AG04450 (cell line): ENCODE measurements at regions not wholly inside any gene's neighbourhood (a gene's known extent, or its start where the extent isn't known, plus 50 kb on each side); places are given as distances from the start of the nearest gene placed in this dataset.

Source experiments
- CTCF ChIA-PET: fragments of 300-600, 350-600 bp; formaldehyde crosslinking; extraction: SDS; loops from one replicate; lab custom pipeline; 2022; ENCODE audit warnings: antibody characterized with exemption, inconsistent platforms; lab: Charles Lee
- POLR2A ChIA-PET: fragments of 350-600 bp; formaldehyde crosslinking; extraction: SDS; loops from one replicate; lab custom pipeline; 2021; ENCODE audit warnings: antibody characterized with exemption, inconsistent platforms; lab: Yijun Ruan, JAX
- DNase-seq: peaks from one replicate; pipeline ENCODE4 v3.0.0-alpha.2; 2011; ENCODE audit warnings: low read depth, low spot score
- H3K27ac ChIP-seq: one replicate; pipeline ENCODE4 v1.5.1; 2012; ENCODE audit warnings: low read depth, low read length, control low read depth
- H3K27me3 ChIP-seq: one replicate; pipeline ENCODE4 v1.6.0; 2012; ENCODE audit warnings: low read length; ENCODE audit not compliant: control insufficient read depth, insufficient read depth
- H3K4me3 ChIP-seq: 2 replicates; pipeline ENCODE4 v1.5.1; 2011; ENCODE audit warnings: mild to moderate bottlenecking, low read depth, low read length, control low read depth
- H3K9me3 ChIP-seq: 2 replicates; pipeline ENCODE4 v1.5.1; 2012; ENCODE audit warnings: low read length; ENCODE audit not compliant: control insufficient read depth, insufficient read depth
- TF ChIP-seq, protein P1 (sequence below): IDR thresholded peaks from 2 replicates; pipeline ENCODE4 v1.5.1; 2011; ENCODE audit warnings: low read depth, low read length, control low read depth, inconsistent platforms

GRCh38 chr3:193851428-193851847 is 258.4 kb downstream of the OPA1 start:
- POLR2A ChIA-PET, result no interaction called here
- no peak overlapping the region for H3K27ac ChIP-seq
- H3K4me3 ChIP-seq, result no peak overlapping the region
- no peak for DNase-seq
- CTCF ChIA-PET, result no interaction called here
- H3K9me3 ChIP-seq, result no peaks in the 10 kb centered on the region
- TF ChIP-seq, protein P1, sequence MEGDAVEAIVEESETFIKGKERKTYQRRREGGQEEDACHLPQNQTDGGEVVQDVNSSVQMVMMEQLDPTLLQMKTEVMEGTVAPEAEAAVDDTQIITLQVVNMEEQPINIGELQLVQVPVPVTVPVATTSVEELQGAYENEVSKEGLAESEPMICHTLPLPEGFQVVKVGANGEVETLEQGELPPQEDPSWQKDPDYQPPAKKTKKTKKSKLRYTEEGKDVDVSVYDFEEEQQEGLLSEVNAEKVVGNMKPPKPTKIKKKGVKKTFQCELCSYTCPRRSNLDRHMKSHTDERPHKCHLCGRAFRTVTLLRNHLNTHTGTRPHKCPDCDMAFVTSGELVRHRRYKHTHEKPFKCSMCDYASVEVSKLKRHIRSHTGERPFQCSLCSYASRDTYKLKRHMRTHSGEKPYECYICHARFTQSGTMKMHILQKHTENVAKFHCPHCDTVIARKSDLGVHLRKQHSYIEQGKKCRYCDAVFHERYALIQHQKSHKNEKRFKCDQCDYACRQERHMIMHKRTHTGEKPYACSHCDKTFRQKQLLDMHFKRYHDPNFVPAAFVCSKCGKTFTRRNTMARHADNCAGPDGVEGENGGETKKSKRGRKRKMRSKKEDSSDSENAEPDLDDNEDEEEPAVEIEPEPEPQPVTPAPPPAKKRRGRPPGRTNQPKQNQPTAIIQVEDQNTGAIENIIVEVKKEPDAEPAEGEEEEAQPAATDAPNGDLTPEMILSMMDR, result no peak
- peaks cover 7% of the 10 kb centered on the region for H3K27me3 ChIP-seq

DNA sequence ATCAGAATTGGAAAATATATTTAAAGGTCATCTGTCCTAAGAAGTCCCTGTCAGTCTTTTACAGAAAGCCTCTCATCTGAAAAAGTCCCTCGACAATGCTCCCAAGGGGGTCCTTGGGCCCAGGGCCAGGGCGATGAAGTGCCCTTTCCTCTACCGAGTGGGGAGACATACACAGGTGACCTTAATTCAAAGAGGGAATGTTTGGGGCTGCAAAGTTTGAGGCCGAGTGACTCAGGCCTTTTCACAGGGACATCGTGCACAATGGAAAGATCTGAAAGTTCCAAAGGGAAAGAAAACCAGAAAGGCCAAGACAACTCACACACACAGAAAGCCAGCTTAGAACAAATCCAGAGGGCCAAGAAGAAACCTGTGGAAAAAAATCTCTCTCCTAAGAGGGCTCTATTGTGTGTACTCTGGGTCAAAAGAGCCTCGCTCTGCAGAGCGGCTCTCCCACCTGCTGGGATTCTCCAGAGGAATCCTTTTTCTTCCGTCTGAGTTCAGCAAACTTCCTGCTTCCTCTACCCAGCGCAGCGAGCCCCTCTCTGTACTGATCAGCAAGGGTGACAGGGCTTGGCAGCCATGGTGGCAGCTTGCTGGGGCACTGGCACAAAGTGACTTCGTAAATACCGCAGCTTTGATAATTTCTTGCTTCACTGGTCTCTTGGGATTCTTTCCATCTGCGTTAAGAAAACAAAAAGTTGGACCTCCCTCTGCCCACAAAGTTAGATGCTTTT is 259.1 kb downstream of the OPA1 start:
- H3K27ac ChIP-seq, result no peak overlapping the region
- peaks cover 5% of the 10 kb centered on the region for H3K27me3 ChIP-seq
- POLR2A ChIA-PET, result no interaction called here
- TF ChIP-seq, protein P1, result no peak
- H3K4me3 ChIP-seq, result no peak overlapping the region
- CTCF ChIA-PET, result no interaction called here
- no peaks in the 10 kb centered on the region for H3K9me3 ChIP-seq
- no peak for DNase-seq

GRCh38 chr3:193852901-193853300 is 259.9 kb downstream of the OPA1 start:
- no peak overlapping the region for H3K27ac ChIP-seq
- POLR2A ChIA-PET, result no interaction called here
- no peaks in the 10 kb centered on the region for H3K9me3 ChIP-seq
- TF ChIP-seq, protein P1, result no peak
- peaks cover 5% of the 10 kb centered on the region for H3K27me3 ChIP-seq
- H3K4me3 ChIP-seq, result no peak overlapping the region
- DNase-seq, result no peak
- CTCF ChIA-PET, result no interaction called here

GRCh38 chr3:193853511-193854219 is 260.7 kb downstream of the OPA1 start:
- no peak for DNase-seq
- H3K4me3 ChIP-seq, result no peak overlapping the region
- no peak overlapping the region for H3K27ac ChIP-seq
- POLR2A ChIA-PET, result no interaction called here
- CTCF ChIA-PET, result no interaction called here
- H3K27me3 ChIP-seq, result peaks cover 5% of the 10 kb centered on the region
- no peaks in the 10 kb centered on the region for H3K9me3 ChIP-seq
- TF ChIP-seq, protein P1, result no peak

- CTCF ChIA-PET, result no interaction called here
- peak; percentile 92 for DNase-seq
- no peaks in the 10 kb centered on the region for H3K9me3 ChIP-seq
Observed at GRCh38 chr3:193857996-193858395, 265.0 kb downstream of the OPA1 start.

More at GRCh38 chr3:193857996-193858395, 265.0 kb downstream of the OPA1 start:
- POLR2A ChIA-PET, result interaction anchor here (0.6 to 0.9 kb wide), 3 partner anchors 14 to 470 kb away, joined by 3 to 5 read pairs (median 3); no protein-coding TSS in a partner anchor
- TF ChIP-seq, protein P1, result no peak
- Histone ChIP-seq H3K4me3 (no peak overlapping the region), H3K27me3 (peaks cover 5% of the 10 kb centered on the region), H3K27ac (peak overlapping the region; percentile 23)
